ENCODE measurements at regions not wholly inside any gene's neighbourhood (a gene's known extent, or its start where the extent isn't known, plus 50 kb on each side); places are given as distances from the start of the nearest gene placed in this dataset.

DNA sequence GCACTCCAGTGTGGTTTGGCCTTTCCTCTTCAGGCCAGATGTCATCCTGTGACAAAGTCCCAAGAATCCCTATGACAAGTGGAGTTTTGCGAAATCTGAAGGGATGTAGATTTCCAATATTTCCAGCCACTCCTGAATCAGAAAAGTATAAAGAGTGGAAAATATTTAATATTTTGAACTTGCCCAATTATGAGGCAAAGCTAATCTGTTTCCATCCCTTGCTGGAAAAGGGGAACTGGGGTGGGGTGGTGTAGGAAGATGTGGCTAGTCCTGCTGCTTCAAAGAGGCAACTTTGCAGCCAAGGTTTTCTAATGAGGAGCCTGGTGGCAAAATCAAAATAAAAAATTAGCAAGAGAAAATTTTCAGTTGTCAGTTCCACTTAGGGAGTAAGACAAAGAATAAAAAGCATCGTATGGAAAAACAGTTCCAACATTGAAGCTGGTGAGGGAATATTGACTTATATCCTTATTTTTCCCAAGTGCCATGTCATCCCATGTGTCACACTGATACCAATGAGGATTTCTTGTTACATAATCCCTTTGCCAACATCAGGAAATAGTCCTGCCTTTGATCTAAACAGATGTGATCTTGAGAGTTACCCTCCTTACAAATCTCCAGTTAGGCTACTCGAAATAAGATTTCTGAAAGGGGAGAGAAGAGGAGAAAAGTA, 480.0 kb upstream of the JARID2 start:
- TF ChIP-seq, protein P1, sequence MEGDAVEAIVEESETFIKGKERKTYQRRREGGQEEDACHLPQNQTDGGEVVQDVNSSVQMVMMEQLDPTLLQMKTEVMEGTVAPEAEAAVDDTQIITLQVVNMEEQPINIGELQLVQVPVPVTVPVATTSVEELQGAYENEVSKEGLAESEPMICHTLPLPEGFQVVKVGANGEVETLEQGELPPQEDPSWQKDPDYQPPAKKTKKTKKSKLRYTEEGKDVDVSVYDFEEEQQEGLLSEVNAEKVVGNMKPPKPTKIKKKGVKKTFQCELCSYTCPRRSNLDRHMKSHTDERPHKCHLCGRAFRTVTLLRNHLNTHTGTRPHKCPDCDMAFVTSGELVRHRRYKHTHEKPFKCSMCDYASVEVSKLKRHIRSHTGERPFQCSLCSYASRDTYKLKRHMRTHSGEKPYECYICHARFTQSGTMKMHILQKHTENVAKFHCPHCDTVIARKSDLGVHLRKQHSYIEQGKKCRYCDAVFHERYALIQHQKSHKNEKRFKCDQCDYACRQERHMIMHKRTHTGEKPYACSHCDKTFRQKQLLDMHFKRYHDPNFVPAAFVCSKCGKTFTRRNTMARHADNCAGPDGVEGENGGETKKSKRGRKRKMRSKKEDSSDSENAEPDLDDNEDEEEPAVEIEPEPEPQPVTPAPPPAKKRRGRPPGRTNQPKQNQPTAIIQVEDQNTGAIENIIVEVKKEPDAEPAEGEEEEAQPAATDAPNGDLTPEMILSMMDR (IDR thresholded peaks at IDR 0.05; ENCODE audit: low read depth, low read length, poor library complexity, severe bottlenecking): no peak
- TF ChIP-seq EZH2phosphoT487 (IDR thresholded peaks at IDR 0.05; ENCODE audit: borderline replicate concordance, low read length): no peak
